ENCODE measurements at regions not wholly inside any gene's neighbourhood (a gene's known extent, or its start where the extent isn't known, plus 50 kb on each side); places are given as distances from the start of the nearest gene placed in this dataset.
"Not testable (repeated sequence)": the region's sequence is repeated elsewhere in the genome, so short reads cannot be mapped to it uniquely, and the experiment has no call there.

DNA sequence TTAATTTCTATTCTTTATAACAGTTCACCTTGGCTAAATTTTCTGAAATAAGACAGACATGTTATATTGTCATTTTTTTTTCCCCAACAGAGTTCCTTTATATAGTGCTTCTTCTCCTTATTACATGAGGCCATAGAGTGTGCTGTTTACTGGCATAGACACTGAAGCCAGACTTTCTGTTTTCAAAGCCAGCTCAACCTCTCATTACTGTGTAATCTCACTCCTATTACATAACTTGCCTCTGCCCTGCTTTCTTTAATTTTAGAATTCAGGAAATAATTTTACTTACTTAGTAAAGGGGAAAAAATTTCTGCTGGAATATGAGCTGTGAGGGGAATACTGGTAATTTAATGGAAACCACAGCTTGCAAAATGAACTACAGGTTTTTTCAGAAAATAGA, 1380.4 kb downstream of the SLITRK1 start:
- FAIRE-seq, result no peak

DNA sequence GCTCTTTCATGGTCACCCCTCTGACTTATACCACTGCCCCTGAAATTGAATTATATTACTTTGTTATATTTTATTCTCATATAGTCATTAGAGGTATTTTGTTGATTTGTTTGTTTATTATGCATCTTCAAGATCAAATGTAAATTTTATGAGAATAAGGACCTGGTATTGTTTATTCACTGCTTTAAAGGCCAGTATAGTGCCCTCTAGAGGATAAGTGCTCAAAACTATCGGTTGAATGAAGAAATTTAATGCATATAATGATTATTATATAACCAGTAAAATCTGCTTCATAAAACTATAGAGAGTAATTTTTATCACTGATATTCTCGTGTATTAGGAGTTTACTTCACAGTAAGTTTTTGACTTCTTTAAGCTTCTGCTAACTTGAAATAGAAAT, 1401.9 kb downstream of the SLITRK1 start:
- no peak for FAIRE-seq

DNA sequence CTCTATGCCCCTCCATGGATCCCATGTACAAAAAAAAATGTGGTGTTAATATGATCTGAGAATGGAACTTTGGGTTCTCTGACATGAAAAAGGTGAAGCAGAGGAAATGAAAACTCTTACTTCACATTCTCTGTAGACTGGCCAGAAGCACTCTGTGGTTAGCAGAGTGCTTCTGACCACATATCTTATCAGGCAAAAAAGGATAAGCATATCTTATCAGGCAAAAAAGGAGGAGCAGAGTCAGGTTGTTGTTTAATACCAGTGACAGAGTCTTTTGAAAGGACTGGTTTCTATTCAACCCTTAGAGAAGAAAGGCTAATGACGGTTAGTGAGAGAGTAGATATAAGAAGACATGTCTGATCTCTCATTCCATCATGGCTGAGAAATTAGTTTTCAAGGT, 1404.8 kb downstream of the SLITRK1 start:
- no peak for FAIRE-seq

DNA sequence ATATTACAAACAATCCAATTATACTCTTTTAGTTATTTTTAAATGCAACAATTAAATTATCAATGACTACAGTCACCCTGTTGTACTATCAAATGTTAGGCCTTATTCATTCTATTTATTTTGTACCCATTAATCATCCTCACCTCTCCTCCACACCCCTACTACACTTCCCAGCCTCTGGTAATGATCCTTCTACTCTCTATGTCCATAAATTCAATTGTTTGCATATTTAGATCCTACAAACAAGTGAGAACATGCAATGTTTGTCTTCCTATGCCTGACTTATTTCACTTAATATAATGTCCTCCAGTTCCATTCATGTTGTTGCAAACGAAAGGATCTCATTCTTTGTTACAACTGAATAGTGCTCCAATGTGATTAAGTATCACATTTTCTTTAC, 1414.6 kb downstream of the SLITRK1 start:
- FAIRE-seq, result no peak

DNA sequence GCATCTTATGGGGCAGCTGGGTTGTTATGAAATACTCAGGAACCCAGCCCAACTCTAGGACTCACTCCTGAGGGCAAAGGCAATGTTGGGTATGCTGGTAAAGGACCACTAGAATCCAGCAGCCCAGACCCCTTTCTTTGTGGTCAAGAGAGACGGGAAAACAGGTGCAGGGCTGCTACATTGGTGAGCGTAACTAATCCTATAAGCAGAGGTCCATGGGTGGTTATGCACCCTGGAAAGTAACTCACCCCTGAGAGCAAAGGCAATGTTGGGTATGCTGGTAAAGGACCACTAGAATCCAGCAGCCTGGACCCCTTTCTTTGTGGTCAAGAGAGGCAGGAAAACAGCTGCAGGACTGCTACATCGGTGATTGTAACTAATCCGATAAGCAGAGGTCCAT, 1422.7 kb downstream of the SLITRK1 start:
- FAIRE-seq, result not testable (repeated sequence)

DNA sequence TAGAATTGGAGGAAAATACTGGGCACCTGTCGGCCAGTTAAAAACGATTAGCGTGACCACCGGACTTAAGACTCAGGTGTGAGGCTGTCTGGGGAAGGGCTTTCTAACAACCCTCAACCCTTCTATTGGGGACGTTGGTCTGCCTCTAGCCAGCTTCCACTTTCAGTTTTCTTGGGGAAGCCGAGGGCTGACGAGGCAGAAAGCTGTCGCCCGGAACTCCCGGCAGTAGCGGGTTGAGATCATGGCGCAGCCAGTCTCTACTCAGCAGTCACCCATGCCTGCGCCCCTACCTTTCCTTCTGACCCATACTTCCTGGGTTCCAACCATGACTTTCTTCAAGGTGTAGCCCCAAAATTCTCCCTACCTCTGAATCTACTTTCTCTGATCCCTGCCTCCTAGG, 1424.1 kb downstream of the SLITRK1 start:
- FAIRE-seq, result no peak

DNA sequence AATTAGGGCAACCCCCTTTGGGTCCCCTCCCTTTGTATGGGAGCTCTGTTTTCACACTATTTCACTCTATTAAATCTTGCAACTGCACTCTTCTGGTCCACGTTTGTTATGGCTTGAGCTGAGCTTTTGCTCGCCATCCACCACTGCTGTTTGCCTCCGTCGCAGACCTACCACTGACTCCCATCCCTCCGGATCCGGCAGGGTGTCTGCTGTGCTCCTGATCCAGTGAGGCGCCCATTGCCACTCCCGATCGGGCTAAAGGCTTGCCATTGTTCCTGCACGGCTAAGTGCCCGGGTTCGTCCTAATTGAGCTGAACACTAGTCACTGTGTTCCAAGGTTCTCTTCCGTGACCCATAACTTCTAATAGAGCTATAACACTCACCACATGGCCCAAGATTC, 1424.7 kb downstream of the SLITRK1 start:
- not testable (repeated sequence) for FAIRE-seq

DNA sequence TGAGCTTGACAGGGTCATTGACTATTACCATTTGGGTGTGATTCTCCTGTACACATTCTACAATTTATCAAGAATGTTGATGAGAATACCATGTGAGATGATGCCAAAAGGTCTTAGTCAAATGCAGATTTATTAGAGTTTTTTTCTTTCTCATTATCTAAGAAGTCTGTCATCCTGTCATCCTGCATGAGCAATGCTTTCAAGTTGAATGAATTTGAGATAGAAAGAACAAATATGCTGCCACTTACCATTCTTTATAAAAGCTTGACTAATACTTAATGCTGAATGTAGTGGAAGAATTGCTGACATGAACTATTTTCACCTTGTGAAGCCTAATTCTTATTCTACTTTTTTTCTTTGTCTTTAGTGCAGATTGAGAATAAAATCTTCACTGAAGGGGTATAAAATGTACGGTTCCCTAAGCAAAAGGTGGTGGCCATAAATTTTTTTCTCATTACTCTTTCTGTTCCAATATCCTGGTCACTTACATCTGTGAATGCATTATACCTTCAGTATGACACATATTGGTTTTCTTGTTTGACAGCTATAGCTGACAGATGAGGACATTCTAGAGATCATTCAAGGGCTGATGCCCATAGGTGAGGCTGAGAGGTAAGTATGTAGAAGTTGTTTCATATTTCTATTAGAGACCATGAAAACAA, 1434.7 kb downstream of the SLITRK1 start:
- no peak for FAIRE-seq

DNA sequence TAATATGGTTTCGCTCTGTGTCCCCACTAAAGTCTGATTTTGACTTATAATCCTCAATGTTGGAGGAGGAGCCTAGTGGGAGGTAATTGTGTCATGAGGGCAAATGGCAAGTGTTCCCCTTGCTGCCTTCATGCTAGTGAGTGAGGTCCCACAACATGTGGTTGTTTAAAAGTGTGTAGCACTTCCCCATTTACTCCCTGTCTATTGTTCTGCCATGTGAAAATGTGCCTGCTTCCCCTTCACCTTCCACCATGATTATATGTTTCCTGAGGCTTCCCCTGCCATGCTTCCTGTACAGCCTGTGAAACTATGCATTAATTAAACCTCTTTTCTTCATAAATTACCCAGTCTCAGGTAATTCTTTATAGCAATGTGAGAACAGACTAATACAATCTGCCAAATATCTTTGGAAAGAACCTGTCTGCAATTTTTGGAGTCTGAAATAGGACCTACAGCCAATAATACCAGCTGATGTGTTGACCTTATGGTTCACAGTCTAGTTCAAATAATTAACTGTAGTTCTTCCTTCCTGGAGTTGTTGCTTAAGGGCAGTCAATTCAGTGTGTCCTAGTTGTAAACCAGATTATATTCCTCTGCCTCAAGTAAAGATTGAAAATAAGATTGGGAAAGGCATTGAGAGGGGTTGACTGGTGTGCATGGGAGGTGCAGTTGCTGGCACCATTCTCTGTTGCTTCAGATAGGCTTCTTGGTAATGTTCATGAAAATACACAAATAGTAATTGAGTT, 1442.9 kb downstream of the SLITRK1 start:
- FAIRE-seq, result no peak

DNA sequence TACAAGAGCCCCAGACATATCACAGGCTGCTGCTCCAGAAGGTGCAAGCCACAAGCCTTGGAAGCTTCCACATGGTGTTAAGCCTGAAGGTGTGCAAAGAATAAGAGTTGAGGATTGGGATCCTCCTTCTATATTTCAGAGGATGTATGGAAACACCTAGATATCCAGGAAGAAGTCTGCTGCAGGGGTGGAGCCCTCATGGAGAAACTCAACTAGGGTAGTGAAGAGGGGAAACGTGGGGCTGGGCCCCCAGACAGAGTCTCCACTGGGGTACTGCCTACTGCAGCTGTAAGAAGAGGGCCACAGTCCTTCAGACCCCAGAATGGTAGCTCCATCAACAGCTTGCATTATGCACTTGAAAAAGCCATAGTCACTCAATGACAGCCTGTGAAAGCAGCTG, 1444.0 kb downstream of the SLITRK1 start:
- no peak for FAIRE-seq

DNA sequence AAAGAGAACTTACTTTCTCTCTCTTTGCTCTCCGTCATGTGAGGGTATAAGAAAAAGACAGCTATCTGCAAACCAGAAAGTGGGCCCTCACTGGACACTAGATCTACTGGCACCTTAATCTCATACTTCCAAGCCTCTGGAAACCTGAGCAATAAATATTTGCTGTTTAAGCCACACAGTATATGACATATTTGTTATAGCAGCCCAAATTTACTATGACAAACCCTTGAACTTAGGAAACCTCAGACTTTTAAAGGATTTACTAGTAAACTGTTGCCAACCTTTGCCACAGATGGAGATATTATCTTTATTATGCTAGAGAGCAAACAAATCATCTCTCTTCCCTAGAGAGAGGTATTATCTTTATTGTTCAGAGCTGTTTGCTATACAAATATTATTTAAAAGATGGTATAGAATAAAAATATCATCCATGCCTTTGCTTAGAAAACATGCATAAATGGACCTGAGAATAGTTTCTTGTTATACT, 1446.1 kb downstream of the SLITRK1 start:
- no peak for FAIRE-seq

DNA sequence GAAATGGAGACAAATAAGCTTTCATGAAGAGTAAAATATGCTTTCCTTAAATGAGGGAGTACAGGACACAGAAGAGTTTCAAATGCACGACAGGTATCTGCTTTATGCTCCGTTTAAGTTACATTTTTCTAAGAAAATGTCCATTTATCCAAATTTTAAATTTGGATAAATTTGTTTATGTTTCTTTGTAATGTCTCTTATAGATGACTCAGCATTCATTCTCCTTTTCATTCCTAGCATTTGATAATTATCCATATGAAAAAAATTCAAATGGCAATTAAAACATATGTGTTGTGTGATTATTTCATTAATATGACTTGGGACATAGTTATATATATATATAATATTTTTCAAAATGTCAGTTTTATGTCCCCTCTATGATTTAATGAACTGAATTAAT, 1449.3 kb downstream of the SLITRK1 start:
- no peak for FAIRE-seq

DNA sequence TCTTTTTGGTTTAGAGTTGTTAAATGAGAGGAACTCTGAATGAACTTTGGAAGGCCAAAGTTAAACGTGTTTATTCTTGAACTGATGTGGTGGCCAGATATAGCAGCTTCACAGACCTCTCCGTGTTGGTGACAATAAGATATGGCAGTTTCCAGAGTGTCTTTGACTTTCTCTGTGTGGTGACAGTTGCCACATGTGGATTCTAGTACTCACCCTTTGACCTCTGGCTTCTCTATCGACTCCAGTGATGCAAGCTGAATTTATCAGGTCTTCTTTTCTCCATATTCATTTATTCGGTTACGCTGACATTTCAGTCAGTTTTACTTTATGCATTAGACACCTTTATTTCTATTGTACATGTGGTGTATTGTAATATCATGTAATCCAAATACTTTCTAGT, 1469.5 kb downstream of the SLITRK1 start:
- FAIRE-seq, result no peak

DNA sequence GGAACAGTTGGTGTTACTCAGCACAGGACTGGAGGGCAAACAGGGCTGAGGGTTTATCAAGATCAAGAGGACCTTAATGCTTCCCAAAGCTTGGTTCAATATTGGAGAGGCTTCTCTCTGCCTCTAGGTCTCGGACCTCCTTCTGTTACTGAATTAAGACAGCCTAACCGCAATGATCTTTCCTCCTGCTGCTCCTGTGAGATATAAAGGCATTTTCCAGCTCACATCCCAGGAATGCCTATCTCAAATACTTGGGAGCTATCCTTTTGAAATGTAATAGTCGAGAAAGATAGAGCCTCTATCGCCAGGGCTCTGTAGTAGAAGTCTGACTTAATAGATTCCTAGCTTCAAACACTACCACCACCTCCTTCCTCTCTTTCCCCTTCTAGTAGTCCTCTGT, 1475.0 kb downstream of the SLITRK1 start:
- no peak for FAIRE-seq

DNA sequence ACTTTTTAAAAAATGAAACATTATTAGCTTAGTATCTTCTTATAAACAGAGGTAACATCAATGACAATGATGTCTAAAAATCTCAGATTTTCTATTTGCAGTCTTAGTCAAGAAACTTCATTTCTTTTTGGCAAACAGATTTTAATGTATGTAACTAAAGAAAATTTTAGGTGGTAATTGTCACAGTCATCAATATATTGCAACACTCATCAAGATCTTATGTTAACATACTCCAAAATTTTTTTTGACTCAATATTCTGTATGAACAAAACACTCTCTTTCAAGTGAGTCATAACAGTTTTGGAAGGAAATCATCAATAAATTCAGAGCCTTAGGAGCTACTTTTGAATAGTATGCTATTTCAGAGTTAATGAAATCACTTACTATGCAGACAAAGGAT, 1507.6 kb downstream of the SLITRK1 start:
- no peak for FAIRE-seq

DNA sequence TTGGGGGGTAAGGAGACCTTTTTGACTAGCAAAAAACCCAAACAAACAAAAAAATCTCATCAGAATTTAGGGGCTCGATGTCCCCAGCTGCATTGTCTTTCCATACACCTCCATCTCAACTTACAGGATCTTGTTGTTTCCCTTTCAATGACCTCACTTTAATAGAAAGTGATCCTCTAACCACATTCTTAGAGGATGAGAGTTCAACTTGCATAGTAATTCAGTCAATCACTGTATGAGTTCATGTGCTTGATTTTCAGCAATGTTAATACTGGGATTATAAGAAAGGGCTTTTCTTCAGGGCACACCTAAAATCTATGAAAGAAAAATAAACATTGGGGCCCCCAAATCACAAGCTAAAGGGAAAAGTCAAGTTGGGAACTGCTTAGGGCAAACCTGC, 1512.0 kb downstream of the SLITRK1 start:
- no peak for FAIRE-seq

DNA sequence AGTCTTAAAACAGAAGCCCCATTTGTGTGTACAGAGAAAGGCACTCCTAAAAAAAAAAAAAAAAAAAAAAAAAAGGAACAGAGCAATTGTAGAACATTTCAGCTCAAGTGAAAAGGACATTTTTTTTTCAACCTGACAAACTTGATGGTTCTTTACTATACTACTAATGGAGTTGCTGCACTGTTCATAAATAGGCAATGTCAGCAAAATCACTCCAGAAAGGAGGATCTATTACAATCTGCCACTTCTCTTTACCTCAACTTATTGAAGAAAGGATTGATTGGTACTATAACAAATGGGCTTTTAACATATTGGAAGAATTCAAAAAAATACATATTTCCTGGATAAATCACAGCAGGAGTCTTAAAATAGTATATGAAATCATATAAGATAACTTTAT, 1517.7 kb downstream of the SLITRK1 start:
- no peak for FAIRE-seq

DNA sequence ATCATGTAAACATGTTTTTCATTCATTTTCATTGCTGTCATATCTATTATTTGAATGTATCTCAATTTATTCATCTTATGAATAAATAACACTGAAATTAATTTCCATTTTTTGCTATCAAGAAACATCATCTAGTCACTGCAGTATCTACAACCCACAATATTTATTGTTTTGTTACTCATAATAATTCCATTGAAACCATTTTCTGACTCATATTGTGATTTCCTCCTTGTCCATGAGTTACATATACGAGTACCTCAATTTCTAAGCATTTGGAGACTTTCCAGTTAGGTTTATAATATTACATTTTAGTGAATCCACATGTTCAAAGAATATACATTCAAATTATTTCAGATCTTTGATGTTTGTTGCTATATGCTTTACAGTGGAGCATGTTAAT, 1524.0 kb downstream of the SLITRK1 start:
- FAIRE-seq, result no peak

DNA sequence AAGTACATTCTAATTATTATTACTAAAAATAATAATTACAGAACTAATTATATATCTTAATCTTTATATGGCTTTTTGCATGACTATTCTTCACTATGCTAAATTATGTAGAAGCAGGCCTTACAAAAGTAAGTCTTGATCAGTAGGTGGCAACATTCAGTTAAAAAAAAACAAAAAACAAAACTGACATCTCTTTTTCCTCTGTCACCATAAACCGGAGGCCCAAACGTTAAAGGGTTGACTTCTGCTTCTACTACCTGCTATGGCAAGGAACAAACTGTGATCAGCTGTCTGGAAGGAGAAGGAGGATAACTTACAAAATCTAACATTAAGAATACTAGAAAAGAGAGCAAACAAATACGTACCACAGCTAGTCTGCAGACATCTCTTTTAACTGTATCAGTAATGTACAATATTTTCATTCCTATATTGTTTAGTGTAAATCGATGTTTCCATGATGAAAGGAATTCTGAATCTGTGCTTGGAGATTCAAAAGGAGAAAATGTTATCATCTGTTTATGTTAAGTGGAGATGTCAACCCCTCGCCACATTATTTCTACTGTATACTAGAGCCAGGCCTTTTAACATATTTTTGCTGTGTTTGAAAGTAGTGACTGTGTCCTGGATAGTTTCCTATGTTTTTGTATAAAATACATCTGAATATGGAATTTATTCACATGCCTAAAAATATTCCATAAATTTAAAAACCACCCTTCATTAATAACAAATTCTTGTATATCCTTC, 1525.4 kb downstream of the SLITRK1 start:
- no peak for FAIRE-seq

DNA sequence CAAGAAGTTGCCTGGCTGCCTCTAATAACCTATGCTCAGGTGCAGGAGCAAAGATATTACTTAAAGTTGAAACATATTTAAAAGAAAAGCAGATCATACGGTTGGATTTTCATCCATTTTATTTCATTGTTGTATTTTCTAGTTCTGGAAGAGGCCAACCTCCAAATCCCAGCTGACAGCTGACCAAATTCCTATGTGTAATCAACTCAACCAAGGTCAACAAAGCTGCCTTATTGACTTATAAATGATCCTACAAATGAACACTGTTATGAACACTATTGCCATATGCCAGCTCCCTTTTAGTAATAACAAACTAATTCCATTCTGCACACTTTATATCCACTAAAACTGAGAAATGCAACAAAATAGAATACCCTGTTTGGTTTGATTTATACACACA, 1537.4 kb downstream of the SLITRK1 start:
- no peak for FAIRE-seq

DNA sequence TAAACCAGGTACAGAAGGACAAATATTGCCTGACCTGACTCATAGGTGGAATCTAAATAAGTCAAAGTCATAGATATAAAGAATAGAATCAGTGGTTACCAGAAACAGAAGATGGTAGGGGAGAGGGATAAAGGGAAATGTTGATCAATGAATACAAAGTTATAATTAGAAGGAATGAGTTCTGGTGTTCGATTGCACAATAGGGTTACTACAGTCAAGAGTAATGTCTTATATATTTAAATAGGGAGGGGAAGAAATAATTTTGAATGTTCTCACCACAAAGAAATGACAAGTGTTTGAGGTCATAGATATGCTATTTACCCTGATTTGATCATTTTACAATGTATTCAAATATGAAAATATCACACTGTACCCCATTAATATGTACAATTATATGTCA, 1541.2 kb downstream of the SLITRK1 start:
- no peak for FAIRE-seq

DNA sequence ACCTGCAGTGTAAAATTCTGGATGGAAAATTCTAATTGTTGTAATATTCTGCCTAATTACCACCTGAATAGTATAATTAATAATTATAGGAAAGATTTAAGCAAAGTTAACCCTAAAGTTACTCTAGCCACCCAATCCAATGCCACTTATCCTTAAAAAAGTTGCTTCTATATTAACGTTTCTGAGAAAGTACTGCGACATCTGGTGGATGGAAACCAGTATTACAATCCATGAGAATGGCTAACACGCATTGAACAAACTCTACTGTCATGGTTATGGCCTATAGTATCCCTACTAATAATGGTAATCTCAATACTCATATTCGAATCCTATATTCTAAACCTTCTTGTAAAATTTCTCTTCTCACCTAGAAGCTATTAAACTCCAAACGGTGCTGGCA, 1551.8 kb downstream of the SLITRK1 start:
- no peak for FAIRE-seq

DNA sequence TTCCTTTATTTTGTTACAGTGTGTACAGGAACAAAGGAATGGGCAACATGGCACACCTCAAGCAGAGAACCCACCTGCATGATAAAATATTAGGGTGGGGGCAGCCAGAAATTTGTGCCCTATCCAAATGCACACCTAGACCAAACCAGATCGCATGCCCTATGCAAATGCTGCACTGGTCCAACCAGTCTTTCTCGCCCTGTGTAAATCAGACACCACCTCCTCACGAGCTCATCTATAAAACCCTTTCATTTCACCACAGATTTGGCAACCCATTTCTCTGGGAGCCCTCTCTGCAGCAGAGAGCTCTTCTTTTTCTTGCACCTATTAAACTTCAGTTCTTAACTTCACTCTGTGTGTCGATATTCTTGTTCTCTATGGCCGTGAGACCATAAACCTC, 1559.2 kb downstream of the SLITRK1 start:
- no peak for FAIRE-seq

DNA sequence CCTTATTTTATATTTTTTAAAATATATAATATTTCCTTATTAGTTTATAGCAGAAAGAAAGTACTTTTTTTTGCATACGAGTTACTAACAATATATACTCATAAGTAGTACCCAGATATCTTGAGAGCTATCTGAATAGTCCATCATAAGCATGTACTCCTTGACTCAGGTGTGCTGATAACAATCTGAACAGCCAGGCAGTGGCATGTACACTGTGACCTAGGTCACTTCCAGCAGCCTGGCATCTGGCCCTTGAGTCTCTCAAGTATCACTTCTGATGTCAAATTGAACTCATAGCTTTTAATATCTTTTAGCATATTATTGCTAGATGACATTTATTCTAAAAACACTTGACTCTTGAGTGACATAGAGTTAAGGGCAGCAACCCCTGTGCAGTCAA, 1576.7 kb downstream of the SLITRK1 start:
- no peak for FAIRE-seq
